CD4-positive, alpha-beta memory T cell (primary cell): ENCODE measurements at regions not wholly inside any gene's neighbourhood (a gene's known extent, or its start where the extent isn't known, plus 50 kb on each side); places are given as distances from the start of the nearest gene placed in this dataset.

Experiments used
- CTCF ChIA-PET: fragments of 350-600 bp; sonication (Branson Sonifier 250); formaldehyde crosslinking; loops from one replicate; lab custom pipeline; 2021; ENCODE audit warnings: inconsistent platforms; ENCODE audit not compliant: partially characterized antibody; lab: Charles Lee
- POLR2A ChIA-PET: fragments of 350-600 bp; sonication (Branson Sonifier 250); formaldehyde crosslinking; loops from one replicate; lab custom pipeline; 2021; ENCODE audit not compliant: partially characterized antibody; lab: Charles Lee
- DNase-seq, 5 donors: peaks; one replicate each; pipeline versions ENCODE4 v3.0.0 to v3.0.0-alpha.2; 2020 to 2022; ENCODE audit warnings: mixed read lengths in 1 of 5
- H3K27ac ChIP-seq: one replicate; pipeline ENCODE4 v1.7.0; 2013; ENCODE audit warnings: low read depth, low read length
- H3K27me3 ChIP-seq: 2 replicates; pipeline ENCODE4 v1.7.0; 2013; ENCODE audit warnings: mild to moderate bottlenecking, low read length, moderate library complexity; ENCODE audit not compliant: insufficient read depth
- H3K36me3 ChIP-seq: 2 replicates; pipeline ENCODE4 v1.7.0; 2013; ENCODE audit warnings: mild to moderate bottlenecking, low read length, moderate library complexity; ENCODE audit not compliant: insufficient read depth
- H3K4me1 ChIP-seq: 2 replicates; pipeline ENCODE4 v1.7.0; 2013; ENCODE audit warnings: mild to moderate bottlenecking, low read length, moderate library complexity; ENCODE audit not compliant: insufficient read depth
- H3K4me3 ChIP-seq, 2 donors: one replicate each; pipeline ENCODE4 v1.7.0; 2013; ENCODE audit warnings: low read length in 2 of 2, mild to moderate bottlenecking in 1 of 2
- H3K9me3 ChIP-seq, 2 donors: one replicate each; pipeline ENCODE4 v1.7.0; 2013; ENCODE audit warnings: low read length in 2 of 2, control low read depth in 1 of 2; ENCODE audit not compliant: control insufficient read depth in 1 of 2
- H3K27ac Mint-ChIP-seq, 7 donors: one replicate each; pipeline ENCODE4 v1.8.0; 2020 to 2021; ENCODE audit warnings: mixed read lengths in 7 of 7, mild to moderate bottlenecking in 6 of 7, inconsistent platforms in 3 of 7, moderate library complexity in 3 of 7
- H3K27me3 Mint-ChIP-seq, 2 donors: one replicate each; pipeline ENCODE4 v1.8.0; 2020 to 2021; ENCODE audit warnings: mixed read lengths in 2 of 2
- H3K36me3 Mint-ChIP-seq, 2 donors: one replicate each; pipeline ENCODE4 v1.8.0; 2020 to 2021; ENCODE audit warnings: mixed read lengths in 2 of 2, inconsistent platforms in 1 of 2, mild to moderate bottlenecking in 1 of 2
- H3K4me1 Mint-ChIP-seq, 4 donors: one replicate each; pipeline ENCODE4 v1.8.0; 2020 to 2021; ENCODE audit warnings: mixed read lengths in 4 of 4, mild to moderate bottlenecking in 1 of 4
- H3K4me3 Mint-ChIP-seq, 8 donors: one replicate each; pipeline ENCODE4 v1.8.0; 2020 to 2021; ENCODE audit warnings: mixed read lengths in 8 of 8, mild to moderate bottlenecking in 7 of 8, moderate library complexity in 6 of 8, inconsistent platforms in 3 of 8
- H3K9me3 Mint-ChIP-seq, 8 donors: one replicate each; pipeline ENCODE4 v1.8.0; 2020 to 2021; ENCODE audit warnings: mixed read lengths in 8 of 8, mild to moderate bottlenecking in 5 of 8, inconsistent platforms in 3 of 8, moderate library complexity in 1 of 8
- intact Hi-C: fragments of 100-400 bp; cut with micrococcal nuclease; formaldehyde crosslinking; loops from one replicate; pipeline ENCODE4 v1.15.1; 2023

DNA sequence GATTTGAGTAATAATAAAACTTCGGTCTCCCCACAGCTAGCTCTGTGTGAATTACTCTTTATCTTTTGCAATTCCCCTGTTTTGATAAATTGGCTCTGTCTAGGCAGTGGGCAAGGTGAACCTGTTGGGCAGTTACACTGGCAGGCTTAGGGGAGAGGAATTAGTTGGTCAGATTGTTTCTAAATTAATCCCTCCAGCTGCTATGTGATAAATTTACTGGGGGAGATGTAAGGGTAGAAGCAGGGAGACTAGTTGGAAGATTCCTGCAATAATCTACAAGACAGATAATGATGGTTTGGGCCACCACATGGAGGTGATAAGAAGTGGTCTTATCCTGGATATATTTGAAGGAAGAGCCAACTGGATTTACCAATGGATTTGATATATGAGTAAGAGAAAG, 118.5 kb upstream of the TACR1 start:
- no peaks in the 10 kb centered on the region for H3K27me3 ChIP-seq
- no peak for DNase-seq
- ChIA-PET POLR2A (no interaction called here), CTCF (no interaction called here)
- Mint-ChIP-seq H3K4me3 (no peak overlapping the region), H3K4me1 (no peaks in the 10 kb centered on the region), H3K27ac (no peak overlapping the region), H3K9me3 (no peaks in the 10 kb centered on the region), H3K36me3 (no peaks in the 10 kb centered on the region), H3K27me3 (peaks cover 0 to 1% of the 10 kb centered on the region in 2 donors)
- no peak overlapping the region for H3K27ac ChIP-seq
- no peaks in the 10 kb centered on the region for H3K4me1 ChIP-seq
- intact Hi-C loops: no loop called here
- H3K9me3 ChIP-seq: no peaks in the 10 kb centered on the region
- H3K4me3 ChIP-seq: no peak overlapping the region
- no peaks in the 10 kb centered on the region for H3K36me3 ChIP-seq

- ChIA-PET POLR2A (no interaction called here), CTCF (no interaction called here)
- no peaks in the 10 kb centered on the region for H3K4me1 ChIP-seq
- no peak for DNase-seq
- Mint-ChIP-seq H3K4me1 (no peaks in the 10 kb centered on the region), H3K36me3 (no peaks in the 10 kb centered on the region), H3K27me3 (peaks cover under 1 to 1% of the 10 kb centered on the region in 2 donors), H3K27ac (no peak overlapping the region), H3K9me3 (no peaks in the 10 kb centered on the region), H3K4me3 (no peak overlapping the region)
- H3K27ac ChIP-seq: no peak overlapping the region
- no peaks in the 10 kb centered on the region for H3K9me3 ChIP-seq
- no peaks in the 10 kb centered on the region for H3K27me3 ChIP-seq
- intact Hi-C loops: no loop called here
- H3K4me3 ChIP-seq: no peak overlapping the region
- no peaks in the 10 kb centered on the region for H3K36me3 ChIP-seq
Observed at GRCh38 chr2:75317316-75317715, 118.0 kb upstream of the TACR1 start.

- intact Hi-C loops: no loop called here
- Mint-ChIP-seq H3K36me3 (no peaks in the 10 kb centered on the region), H3K27me3 (peaks cover 2 to 4% of the 10 kb centered on the region in 2 donors), H3K4me3 (no peak overlapping the region), H3K4me1 (no peaks in the 10 kb centered on the region), H3K27ac (no peak overlapping the region), H3K9me3 (no peaks in the 10 kb centered on the region)
- Histone ChIP-seq H3K4me1 (no peaks in the 10 kb centered on the region), H3K27me3 (no peaks in the 10 kb centered on the region), H3K36me3 (no peaks in the 10 kb centered on the region), H3K27ac (no peak overlapping the region), H3K4me3 (no peak overlapping the region), H3K9me3 (no peaks in the 10 kb centered on the region)
- DNase-seq: no peak
- POLR2A ChIA-PET: no interaction called here
- CTCF ChIA-PET: no interaction called here
Observed at GRCh38 chr2:75315436-75315835, 116.1 kb upstream of the TACR1 start.

- H3K36me3 ChIP-seq: no peaks in the 10 kb centered on the region
- no peaks in the 10 kb centered on the region for H3K27me3 ChIP-seq
- no peak overlapping the region for H3K4me3 ChIP-seq
- no peak for DNase-seq
- peaks cover 2 to 4% of the 10 kb centered on the region in 2 donors for H3K27me3 Mint-ChIP-seq
- no peaks in the 10 kb centered on the region for H3K9me3 Mint-ChIP-seq
- ChIA-PET CTCF (no interaction called here), POLR2A (no interaction called here)
- intact Hi-C loops: no loop called here
- no peaks in the 10 kb centered on the region for H3K36me3 Mint-ChIP-seq
- no peak overlapping the region for H3K27ac ChIP-seq
- no peaks in the 10 kb centered on the region for H3K4me1 Mint-ChIP-seq
- H3K27ac Mint-ChIP-seq: no peak overlapping the region
- H3K4me3 Mint-ChIP-seq: no peak overlapping the region
- no peaks in the 10 kb centered on the region for H3K9me3 ChIP-seq
- H3K4me1 ChIP-seq: no peaks in the 10 kb centered on the region
Observed at GRCh38 chr2:75311993-75312392, 112.7 kb upstream of the TACR1 start.

DNA sequence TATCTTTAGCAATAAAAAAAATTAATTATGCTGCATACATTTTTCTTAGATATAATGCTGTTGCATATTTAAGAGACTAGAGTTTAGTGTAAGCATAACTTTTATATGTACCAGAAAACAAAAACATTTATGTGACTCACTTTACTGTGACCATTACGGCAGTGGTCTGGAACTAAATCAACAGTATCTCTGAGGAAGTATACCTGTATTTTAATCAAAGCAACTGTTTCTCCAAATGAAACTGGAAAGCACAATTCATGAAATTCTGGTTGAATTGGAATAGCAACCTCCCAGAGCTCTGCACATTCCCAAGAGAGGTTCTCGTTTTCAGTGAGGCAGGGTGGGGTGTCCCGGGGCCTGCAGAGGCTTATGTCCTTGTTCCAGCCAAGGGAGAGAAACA, 112.2 kb upstream of the TACR1 start:
- POLR2A ChIA-PET: no interaction called here
- DNase-seq: no peak
- Mint-ChIP-seq H3K27me3 (peaks cover 2 to 4% of the 10 kb centered on the region in 2 donors), H3K4me3 (no peak overlapping the region), H3K4me1 (no peaks in the 10 kb centered on the region), H3K36me3 (no peaks in the 10 kb centered on the region), H3K9me3 (no peaks in the 10 kb centered on the region), H3K27ac (no peak overlapping the region)
- Histone ChIP-seq H3K9me3 (no peaks in the 10 kb centered on the region), H3K4me1 (no peaks in the 10 kb centered on the region), H3K27me3 (no peaks in the 10 kb centered on the region), H3K4me3 (no peak overlapping the region), H3K27ac (no peak overlapping the region), H3K36me3 (no peaks in the 10 kb centered on the region)
- CTCF ChIA-PET: no interaction called here
- intact Hi-C loops: no loop called here

DNA sequence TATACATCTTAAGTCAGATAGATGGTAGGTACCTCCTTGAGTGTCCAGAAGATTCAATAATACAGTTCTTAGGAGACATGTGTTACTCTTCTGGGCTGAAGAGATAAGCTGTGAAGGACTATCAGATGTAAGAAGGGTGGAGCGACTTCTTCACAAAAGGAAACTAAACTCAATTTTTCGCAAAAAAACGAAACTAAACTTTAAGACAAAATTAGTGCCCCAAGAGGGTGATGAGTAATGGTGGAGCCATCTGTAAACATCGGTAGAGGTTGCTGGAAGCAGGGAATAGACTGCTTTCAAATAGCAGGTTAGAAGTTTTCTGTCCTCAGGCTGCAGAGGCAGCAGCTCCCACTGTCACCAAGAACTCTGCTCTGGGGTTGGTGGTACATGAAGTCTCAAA, 111.6 kb upstream of the TACR1 start:
- H3K4me1 Mint-ChIP-seq: no peaks in the 10 kb centered on the region
- H3K27me3 Mint-ChIP-seq: peaks cover 4 to 5% of the 10 kb centered on the region in 2 donors
- H3K36me3 Mint-ChIP-seq: no peaks in the 10 kb centered on the region
- Histone ChIP-seq H3K27ac (no peak overlapping the region), H3K4me3 (no peak overlapping the region), H3K27me3 (no peaks in the 10 kb centered on the region), H3K36me3 (no peaks in the 10 kb centered on the region), H3K9me3 (no peaks in the 10 kb centered on the region), H3K4me1 (no peaks in the 10 kb centered on the region)
- no peak overlapping the region for H3K4me3 Mint-ChIP-seq
- H3K27ac Mint-ChIP-seq: no peak overlapping the region
- ChIA-PET POLR2A (no interaction called here), CTCF (no interaction called here)
- intact Hi-C loops: no loop called here
- H3K9me3 Mint-ChIP-seq: no peaks in the 10 kb centered on the region
- no peak for DNase-seq

GRCh38 chr2:75309596-75310463, 110.5 kb upstream of the TACR1 start:
- H3K4me1 ChIP-seq: no peaks in the 10 kb centered on the region
- H3K36me3 ChIP-seq: no peaks in the 10 kb centered on the region
- H3K27me3 ChIP-seq: no peaks in the 10 kb centered on the region
- Mint-ChIP-seq H3K27me3 (peaks cover 4 to 6% of the 10 kb centered on the region in 2 donors), H3K36me3 (no peaks in the 10 kb centered on the region), H3K4me3 (no peak overlapping the region), H3K4me1 (no peaks in the 10 kb centered on the region), H3K27ac (no peak overlapping the region), H3K9me3 (no peaks in the 10 kb centered on the region)
- no peak overlapping the region for H3K4me3 ChIP-seq
- H3K9me3 ChIP-seq: no peaks in the 10 kb centered on the region
- H3K27ac ChIP-seq: no peak overlapping the region
- POLR2A ChIA-PET: no interaction called here
- CTCF ChIA-PET: no interaction called here
- intact Hi-C loops: no loop called here
- DNase-seq: no peak
